PC-9 (cell line): ENCODE measurements at regions not wholly inside any gene's neighbourhood (a gene's known extent, or its start where the extent isn't known, plus 50 kb on each side); places are given as distances from the start of the nearest gene placed in this dataset.

Experiments used
- BruUV-seq: library from RNA; stranded (reverse); fragments of 400-500 nt; replicated peaks from 2 replicates; lab custom pipeline; 2021; lab: Mats Ljungman, UMichigan
- CTCF ChIA-PET: fragments of 300-600 bp; sonication (Branson Sonifier 250); formaldehyde crosslinking; loops from one replicate; lab custom pipeline; 2022; ENCODE audit warnings: antibody characterized with exemption; lab: Charles Lee
- POLR2A ChIA-PET: fragments of 300-600 bp; sonication (Branson Sonifier 250); formaldehyde crosslinking; loops from one replicate; lab custom pipeline; 2022; ENCODE audit warnings: antibody characterized with exemption; ENCODE audit not compliant: unreplicated experiment; lab: Charles Lee
- DNase-seq, 2 experiments: peaks; one replicate each; pipeline versions ENCODE4 v3.0.0 to v3.0.0-alpha.2; 2015 to 2022; ENCODE audit warnings: mixed read lengths in 1 of 2
- H2AFZ ChIP-seq: fragments of 200-600 bp; sonication (generic); 2 replicates; pipeline ENCODE4 v1.8.1; 2017; ENCODE audit warnings: antibody characterized with exemption
- H3F3A ChIP-seq: fragments of 200-600 bp; sonication (generic); 2 replicates; pipeline ENCODE4 v1.8.1; 2017; ENCODE audit warnings: antibody characterized with exemption, mild to moderate bottlenecking, low read depth; ENCODE audit not compliant: insufficient read depth
- H3K27ac ChIP-seq: fragments of 200-600 bp; sonication (generic); 2 replicates; pipeline ENCODE4 v1.6.1; 2016; ENCODE audit warnings: mixed run types
- H3K27me3 ChIP-seq: fragments of 200-600 bp; sonication (generic); 2 replicates; pipeline ENCODE4 v1.6.1; 2016; ENCODE audit warnings: low read depth, mixed run types; ENCODE audit not compliant: insufficient read depth
- H3K36me3 ChIP-seq: fragments of 200-600 bp; sonication (generic); 2 replicates; pipeline ENCODE4 v1.6.1; 2016; ENCODE audit warnings: low read depth, mixed run types
- H3K4me1 ChIP-seq: fragments of 200-600 bp; sonication (generic); replicated peaks from 2 replicates; pipeline ENCODE4 v1.6.1; 2016; ENCODE audit warnings: mixed run types; ENCODE audit not compliant: insufficient read depth
- H3K4me2 ChIP-seq: fragments of 200-600 bp; sonication (generic); 2 replicates; pipeline ENCODE4 v1.6.1; 2017; ENCODE audit warnings: mixed run types
- H3K4me3 ChIP-seq: fragments of 200-600 bp; sonication (generic); 2 replicates; pipeline ENCODE4 v1.6.1; 2016; ENCODE audit warnings: mixed run types
- H3K79me2 ChIP-seq: fragments of 200-600 bp; sonication (generic); 2 replicates; pipeline ENCODE4 v1.6.1; 2017; ENCODE audit warnings: low read depth, mixed run types
- H3K9me2 ChIP-seq: fragments of 200-600 bp; sonication (generic); 2 replicates; pipeline ENCODE4 v1.8.1; 2017; ENCODE audit warnings: mild to moderate bottlenecking; ENCODE audit not compliant: insufficient read depth
- H3K9me3 ChIP-seq: fragments of 200-600 bp; sonication (generic); 2 replicates; pipeline ENCODE4 v1.8.1; 2016; ENCODE audit warnings: low read depth; ENCODE audit not compliant: insufficient read depth
- H4K20me1 ChIP-seq: fragments of 200-600 bp; sonication (generic); 2 replicates; pipeline ENCODE4 v1.8.1; 2017; ENCODE audit not compliant: insufficient read depth
- EZH2 ChIP-seq: fragments of 200-600 bp; sonication (generic); IDR thresholded peaks from 2 replicates; pipeline ENCODE4 v1.8.0; 2017; ENCODE audit warnings: antibody characterized with exemption, low read depth
- intact Hi-C: fragments of 100-400 bp; cut with micrococcal nuclease; formaldehyde crosslinking; loops from one replicate; pipeline ENCODE4 v1.10.0; 2022; ENCODE audit not compliant: unreplicated experiment
- TF ChIP-seq, protein P1 (sequence below): fragments of 200-600 bp; sonication (generic); conservative IDR thresholded peaks from 2 replicates; pipeline ENCODE4 v1.6.1; 2017; ENCODE audit warnings: mixed run types, antibody characterized with exemption, mild to moderate bottlenecking, moderate library complexity

DNA sequence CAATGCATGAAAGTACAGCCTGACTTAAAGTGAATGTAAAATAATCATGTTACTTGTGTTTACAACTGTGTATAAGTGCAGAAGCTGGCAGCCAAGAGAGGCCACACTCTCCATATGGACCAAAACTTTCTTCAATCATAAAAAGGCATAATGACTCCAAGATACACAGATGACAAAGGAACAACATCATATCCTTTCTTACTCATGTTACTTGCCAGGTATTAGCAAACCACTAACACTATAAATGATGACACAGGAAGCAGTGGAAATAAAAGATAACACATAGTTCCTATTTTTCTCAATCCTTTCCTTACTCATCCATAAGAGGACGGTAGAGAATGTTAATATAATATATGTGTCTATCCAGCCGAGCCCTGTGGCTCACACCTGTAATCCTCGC lies 400.0 kb upstream of the CDH2 start:
- Histone ChIP-seq H3F3A (no peaks in the 10 kb centered on the region), H3K4me3 (no peak overlapping the region), H3K9me2 (no peaks in the 10 kb centered on the region), H4K20me1 (no peaks in the 10 kb centered on the region), H3K4me2 (no peak overlapping the region), H3K9me3 (no peaks in the 10 kb centered on the region), H3K27me3 (no peaks in the 10 kb centered on the region), H3K4me1 (no peaks in the 10 kb centered on the region), H3K36me3 (no peaks in the 10 kb centered on the region), H3K79me2 (no peaks in the 10 kb centered on the region), H3K27ac (no peak overlapping the region), H2AFZ (no peak overlapping the region)
- ChIA-PET POLR2A (no interaction called here), CTCF (no interaction called here)
- DNase-seq, result no peak
- intact Hi-C loops, result no loop called here
- TF ChIP-seq, protein P1, sequence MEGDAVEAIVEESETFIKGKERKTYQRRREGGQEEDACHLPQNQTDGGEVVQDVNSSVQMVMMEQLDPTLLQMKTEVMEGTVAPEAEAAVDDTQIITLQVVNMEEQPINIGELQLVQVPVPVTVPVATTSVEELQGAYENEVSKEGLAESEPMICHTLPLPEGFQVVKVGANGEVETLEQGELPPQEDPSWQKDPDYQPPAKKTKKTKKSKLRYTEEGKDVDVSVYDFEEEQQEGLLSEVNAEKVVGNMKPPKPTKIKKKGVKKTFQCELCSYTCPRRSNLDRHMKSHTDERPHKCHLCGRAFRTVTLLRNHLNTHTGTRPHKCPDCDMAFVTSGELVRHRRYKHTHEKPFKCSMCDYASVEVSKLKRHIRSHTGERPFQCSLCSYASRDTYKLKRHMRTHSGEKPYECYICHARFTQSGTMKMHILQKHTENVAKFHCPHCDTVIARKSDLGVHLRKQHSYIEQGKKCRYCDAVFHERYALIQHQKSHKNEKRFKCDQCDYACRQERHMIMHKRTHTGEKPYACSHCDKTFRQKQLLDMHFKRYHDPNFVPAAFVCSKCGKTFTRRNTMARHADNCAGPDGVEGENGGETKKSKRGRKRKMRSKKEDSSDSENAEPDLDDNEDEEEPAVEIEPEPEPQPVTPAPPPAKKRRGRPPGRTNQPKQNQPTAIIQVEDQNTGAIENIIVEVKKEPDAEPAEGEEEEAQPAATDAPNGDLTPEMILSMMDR, result no peak
- TF ChIP-seq EZH2, result no peak
- BruUV-seq, result no TSS peak

DNA sequence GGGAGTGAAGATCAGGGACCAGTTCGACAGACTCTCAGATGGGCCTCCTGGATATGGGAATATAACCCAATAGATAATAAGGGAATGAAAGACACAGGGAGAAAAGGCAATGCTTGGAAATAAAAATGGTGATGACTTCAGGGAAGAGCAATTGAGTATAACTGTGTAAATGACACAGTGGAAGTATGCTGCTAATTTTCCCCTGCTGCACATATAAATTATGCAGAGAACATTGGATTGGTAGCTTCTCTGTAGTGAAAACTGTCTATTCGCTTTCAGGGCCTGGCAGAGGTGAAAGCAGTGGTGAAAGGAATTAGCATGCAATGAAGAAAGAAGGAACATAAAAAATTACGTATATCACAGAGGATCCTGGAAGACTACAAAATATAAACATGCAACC lies 398.2 kb upstream of the CDH2 start:
- no peak overlapping the region for H3K27ac ChIP-seq
- no TSS peak for BruUV-seq
- no peaks in the 10 kb centered on the region for H3K36me3 ChIP-seq
- TF ChIP-seq, protein P1, result no peak
- no peak for TF ChIP-seq EZH2
- H3K4me2 ChIP-seq, result no peak overlapping the region
- no peak for DNase-seq
- no peaks in the 10 kb centered on the region for H3K4me1 ChIP-seq
- no peaks in the 10 kb centered on the region for H3K9me2 ChIP-seq
- H3K9me3 ChIP-seq, result no peaks in the 10 kb centered on the region
- no peak overlapping the region for H2AFZ ChIP-seq
- no peaks in the 10 kb centered on the region for H4K20me1 ChIP-seq
- CTCF ChIA-PET, result no interaction called here
- intact Hi-C loops, result no loop called here
- no peaks in the 10 kb centered on the region for H3K79me2 ChIP-seq
- no peaks in the 10 kb centered on the region for H3K27me3 ChIP-seq
- H3F3A ChIP-seq, result no peaks in the 10 kb centered on the region
- POLR2A ChIA-PET, result no interaction called here
- no peak overlapping the region for H3K4me3 ChIP-seq

DNA sequence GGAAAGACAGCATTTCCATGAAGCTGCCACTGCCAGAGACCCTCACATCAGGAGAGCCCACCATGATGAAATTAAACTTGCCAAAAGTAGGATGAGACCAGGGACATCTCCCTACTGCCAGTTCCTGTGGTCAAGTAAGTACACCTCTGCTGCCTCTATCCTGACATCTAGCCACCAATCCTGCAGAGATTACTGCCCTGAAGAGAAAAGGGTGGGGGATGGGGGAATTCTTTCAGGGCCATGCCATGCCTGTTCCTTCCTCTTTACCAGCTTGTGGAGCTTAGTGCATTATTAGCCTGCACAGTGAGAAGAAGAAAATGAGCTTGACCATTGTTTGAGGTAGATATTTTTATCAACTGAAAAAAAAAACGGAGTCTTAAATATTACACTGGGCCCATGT lies 397.2 kb upstream of the CDH2 start:
- no TSS peak for BruUV-seq
- CTCF ChIA-PET, result no interaction called here

More for the DNA sequence above, 397.2 kb upstream of the CDH2 start:
- Histone ChIP-seq H3F3A (no peaks in the 10 kb centered on the region), H4K20me1 (no peaks in the 10 kb centered on the region), H2AFZ (no peak overlapping the region), H3K4me3 (no peak overlapping the region), H3K9me3 (no peaks in the 10 kb centered on the region), H3K27ac (no peak overlapping the region), H3K36me3 (no peaks in the 10 kb centered on the region), H3K4me2 (no peak overlapping the region), H3K4me1 (no peaks in the 10 kb centered on the region), H3K79me2 (no peaks in the 10 kb centered on the region), H3K9me2 (no peaks in the 10 kb centered on the region), H3K27me3 (no peaks in the 10 kb centered on the region)
- no peak for DNase-seq
- intact Hi-C loops, result no loop called here
- TF ChIP-seq, protein P1, result no peak
- TF ChIP-seq EZH2, result no peak
- POLR2A ChIA-PET, result no interaction called here
